HS-5 (cell line): ENCODE measurements at regions not wholly inside any gene's neighbourhood (a gene's known extent, or its start where the extent isn't known, plus 50 kb on each side); places are given as distances from the start of the nearest gene placed in this dataset.
"Not testable (repeated sequence)": the region's sequence is repeated elsewhere in the genome, so short reads cannot be mapped to it uniquely, and the experiment has no call there.

Experiments
- DNase-seq: peaks from one replicate; pipeline ENCODE4 v3.0.0-alpha.2; 2012; ENCODE audit warnings: low read depth

DNA sequence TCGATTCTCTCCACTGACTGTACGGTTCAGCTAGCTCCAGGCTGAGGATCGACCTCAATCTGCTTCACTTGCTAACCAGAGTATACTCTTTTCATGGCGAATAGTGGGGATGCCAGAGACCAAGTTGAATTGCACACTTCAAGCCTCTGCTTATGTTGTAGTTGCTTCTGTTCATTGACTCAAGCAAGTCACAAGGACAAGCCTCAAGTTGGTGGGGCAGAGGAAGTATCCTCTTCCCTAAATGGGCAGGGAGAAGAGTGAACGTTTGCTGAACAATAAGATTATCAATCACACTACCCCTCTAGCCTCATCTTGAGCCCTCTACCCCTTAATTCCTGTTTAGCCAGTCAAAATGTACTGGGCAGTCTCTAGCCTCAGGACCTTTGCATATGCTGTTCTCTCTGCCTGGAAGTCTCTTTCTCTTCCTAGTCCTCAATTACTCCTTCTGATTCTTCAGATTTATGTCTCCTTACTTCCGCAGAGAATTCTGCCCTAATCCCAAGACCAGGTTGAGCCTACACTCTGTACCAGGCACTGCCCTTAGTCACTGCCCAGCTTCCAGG, 390.4 kb upstream of the PROK2 start:
- no peak for DNase-seq

DNA sequence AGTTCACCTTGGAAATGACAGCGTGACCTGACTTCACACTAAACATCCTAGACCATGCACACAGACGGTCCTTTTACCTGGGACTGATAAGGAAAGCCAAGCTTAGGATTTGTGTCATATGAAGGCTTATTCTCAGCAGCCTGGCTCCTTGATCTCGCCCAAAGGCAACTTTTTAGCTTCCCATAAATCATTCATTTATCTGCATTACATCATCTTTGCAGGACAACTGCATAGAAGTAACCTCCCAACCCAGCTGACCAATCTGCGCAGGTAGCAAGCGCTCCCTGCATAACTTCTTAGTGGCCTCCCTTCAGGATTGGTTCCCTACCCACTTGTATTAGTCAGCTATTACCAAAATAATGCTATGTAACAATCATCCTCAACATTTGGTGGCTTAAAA, 389.9 kb upstream of the PROK2 start:
- DNase-seq: no peak

DNA sequence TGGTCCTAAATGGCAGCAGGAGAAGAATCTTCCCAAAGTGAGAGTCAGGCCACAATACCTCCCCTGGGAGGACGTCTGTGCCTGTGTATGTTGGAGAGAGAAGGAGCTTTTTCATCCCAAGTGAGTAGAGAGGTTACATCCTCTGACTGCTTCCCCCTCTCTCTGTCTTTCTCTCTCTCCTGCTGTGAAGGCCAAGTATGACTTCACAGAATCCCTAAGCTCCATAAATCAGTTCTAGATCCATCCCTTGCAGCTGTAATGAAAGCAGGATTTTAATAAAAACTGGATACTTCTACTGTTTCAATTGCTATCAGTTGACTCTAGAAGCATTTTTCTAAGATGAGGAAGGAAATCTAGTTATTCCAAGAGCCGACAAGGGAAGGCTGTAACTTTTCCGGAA, 389.1 kb upstream of the PROK2 start:
- DNase-seq: no peak

GRCh38 chr3:72171946-72172345, 387.0 kb upstream of the PROK2 start:
- DNase-seq: no peak

DNA sequence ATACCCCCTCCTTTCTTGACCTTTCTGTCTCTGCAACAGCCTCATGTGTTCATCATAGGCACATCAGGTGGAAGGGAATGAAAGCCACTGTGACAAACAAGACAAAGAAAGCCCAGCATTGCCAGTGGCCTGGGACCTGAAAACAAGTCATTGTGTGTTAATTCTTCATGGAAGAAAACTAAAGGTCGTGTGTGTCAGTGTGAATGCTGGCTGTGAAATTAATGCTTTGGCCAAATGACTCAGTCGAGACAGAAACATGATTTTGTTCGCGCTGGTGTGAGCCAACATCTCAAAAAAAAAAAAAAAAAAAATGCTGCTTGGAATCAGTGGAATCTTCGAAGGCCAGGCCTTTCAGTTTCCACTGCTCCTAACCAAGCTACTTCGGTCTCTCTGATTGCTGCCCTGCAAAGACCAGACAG, 386.5 kb upstream of the PROK2 start:
- DNase-seq: no peak

DNA sequence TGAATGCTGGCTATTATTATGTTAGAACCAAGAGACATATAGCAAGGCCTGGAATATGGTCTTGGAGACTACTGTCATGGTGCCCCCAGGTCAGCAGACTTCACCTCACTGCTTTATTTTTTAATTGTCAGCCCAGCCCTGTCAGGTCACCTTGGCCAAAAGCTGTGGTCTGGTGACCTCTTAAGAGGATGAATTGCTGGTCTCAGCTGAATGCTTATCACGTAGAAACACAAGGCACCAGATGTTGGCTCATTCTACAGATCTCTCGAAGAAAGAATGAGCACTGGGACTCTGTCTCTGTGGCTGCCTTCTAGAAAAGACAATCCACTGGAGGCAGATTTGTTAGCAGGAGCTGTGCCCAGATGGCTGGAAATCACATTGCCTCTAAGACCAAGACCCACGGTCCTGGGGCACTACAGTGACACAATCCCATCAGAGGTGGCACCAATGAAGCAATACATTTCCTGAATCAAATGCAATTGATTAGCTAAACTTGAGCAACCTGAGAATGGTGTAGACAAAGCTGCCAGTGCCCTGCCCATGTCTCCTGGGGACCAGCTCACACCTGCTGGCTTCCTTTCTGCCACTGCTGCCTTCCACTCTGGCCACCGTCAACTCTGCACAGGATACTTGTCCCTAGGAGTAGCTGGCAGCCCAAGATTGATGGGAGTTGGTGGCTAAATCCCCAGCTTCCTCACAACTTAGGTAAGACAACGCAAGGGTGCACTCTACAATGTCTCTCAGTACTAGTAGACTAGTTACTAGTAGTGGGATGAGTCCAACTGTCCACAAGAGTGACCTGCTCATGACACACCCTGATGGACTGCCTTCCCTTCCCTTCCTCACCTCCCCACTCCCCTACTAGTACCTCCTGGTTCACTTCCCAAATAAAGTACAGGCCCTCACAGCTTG, 384.9 kb upstream of the PROK2 start:
- DNase-seq: no peak

DNA sequence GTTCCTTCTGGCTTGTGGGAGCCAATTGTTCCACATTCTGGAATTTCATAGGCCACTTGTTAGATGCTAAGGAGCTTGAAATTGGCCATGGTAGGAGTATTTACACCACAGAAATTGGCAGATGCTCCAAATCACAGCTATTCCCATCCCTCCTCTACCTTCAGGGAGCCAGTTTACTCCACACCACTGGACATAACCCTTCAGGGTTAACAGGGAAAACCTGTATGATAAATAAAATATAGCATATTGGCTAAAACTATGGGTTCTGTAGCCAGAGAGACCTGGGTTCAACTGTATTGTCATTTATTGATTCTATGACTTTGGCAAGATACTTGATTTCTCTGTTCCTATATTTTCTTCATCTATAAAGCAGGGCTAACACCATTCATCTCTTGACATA, 384.2 kb upstream of the PROK2 start:
- DNase-seq: no peak

DNA sequence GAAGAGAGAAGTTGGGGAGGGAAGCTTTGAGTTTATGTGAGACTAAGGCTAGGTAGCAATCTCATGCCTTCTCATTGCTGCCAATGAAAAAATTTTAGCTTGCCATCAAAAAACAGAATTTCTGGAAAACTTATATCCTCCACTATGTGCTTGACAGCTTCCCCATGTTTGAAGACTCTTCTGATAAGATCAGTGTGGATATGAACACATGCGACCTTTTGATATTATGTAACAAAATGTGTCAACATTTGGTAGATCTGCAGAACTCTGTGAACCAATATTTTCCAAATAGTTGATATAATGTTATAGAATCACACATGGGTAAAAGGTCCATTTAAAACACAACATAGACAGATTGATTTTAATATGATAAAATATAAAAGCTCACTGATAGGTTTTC, 380.9 kb upstream of the PROK2 start:
- no peak for DNase-seq

DNA sequence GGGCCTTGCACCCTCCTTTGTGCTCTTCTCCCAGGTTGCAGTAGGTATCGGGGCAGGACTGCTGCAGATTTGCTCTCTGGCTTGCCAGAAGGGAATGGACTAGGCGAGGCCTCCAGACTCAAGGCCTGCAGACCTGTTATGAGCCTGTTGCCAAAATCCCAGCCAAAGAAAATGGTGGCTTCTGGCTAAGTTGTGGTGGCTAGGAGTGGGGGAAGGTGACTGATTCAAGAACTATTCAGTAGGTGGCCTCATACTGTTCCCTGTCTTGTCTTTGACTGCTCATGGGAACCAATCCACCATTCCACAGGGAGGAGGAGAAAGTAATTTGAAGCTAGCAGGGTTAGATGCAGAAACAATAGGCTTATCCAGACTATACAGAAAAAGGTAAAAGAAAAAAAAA, 380.4 kb upstream of the PROK2 start:
- no peak for DNase-seq

DNA sequence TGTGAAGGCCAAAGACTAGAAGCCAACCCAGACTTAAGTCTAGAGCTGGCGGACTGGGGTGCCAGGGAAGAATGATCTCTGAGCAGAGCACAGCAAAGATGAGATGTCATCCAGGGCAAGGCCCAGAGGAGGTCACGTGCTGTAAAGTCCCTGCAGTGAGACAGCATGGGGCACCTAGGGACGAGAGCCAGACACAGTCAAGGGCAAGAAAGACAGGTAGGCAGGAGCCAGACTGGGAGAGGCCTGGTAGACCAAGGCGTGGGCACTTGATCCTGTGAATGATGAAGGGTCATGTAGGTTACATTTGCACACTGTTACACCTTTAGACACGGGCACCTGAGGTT, 379.7 kb upstream of the PROK2 start:
- DNase-seq: no peak

GRCh38 chr3:72163809-72164634, 379.1 kb upstream of the PROK2 start:
- no peak for DNase-seq

- no peak for DNase-seq
Measured at GRCh38 chr3:72162649-72163184, 377.8 kb upstream of the PROK2 start.

DNA sequence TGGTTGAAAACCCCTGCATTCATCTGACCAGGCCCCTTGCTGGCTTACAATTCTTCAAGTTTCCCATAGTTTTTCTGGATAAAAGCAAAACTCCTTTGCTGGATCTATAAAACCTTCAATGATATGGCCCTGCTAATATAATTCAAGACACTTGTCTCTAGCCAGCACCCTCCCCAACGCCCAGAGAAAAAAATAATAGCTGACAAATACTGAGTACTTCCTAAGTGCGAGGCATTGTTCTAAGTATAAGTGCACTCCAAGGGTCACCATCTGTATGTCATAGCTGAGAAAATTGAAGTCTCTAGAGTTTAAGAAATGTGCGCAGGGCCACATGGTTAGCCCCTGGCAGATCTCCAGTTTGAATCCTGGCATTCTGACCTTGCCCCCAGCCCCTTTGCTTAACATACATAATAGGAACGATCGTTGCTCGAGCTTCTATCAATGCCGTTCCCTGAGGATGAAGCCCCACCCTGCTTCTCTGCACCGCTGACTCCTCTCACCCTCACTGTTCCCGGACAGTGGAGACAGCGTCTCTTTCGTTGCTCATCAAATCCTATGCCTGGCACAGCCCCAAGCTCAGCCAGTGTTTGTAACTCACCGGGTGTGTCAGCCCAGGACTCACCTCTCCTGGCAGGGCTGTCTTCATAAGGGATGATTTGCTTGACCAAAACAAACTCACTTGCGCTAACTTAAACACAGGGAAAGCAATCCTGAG, 377.1 kb upstream of the PROK2 start:
- DNase-seq: peak; percentile 41

DNA sequence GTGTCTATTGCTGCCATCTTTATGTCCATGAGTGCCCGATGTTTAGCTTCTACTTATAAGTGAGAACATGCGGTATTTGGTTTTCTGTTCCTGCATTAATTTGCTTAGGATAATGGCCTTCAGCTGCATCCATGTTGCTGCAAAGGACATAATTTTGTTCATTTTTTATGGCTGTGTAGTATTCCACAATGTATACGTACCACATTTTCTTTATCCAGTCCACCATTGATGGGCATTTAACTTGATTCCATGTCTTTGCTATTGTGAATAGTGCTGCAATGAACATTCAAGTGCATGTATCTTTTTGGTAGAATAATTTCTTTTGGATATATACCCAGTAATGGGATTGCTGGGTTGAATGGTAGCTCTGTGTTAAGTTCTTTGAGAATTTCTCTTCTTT, 376.3 kb upstream of the PROK2 start:
- DNase-seq: not testable (repeated sequence)

DNA sequence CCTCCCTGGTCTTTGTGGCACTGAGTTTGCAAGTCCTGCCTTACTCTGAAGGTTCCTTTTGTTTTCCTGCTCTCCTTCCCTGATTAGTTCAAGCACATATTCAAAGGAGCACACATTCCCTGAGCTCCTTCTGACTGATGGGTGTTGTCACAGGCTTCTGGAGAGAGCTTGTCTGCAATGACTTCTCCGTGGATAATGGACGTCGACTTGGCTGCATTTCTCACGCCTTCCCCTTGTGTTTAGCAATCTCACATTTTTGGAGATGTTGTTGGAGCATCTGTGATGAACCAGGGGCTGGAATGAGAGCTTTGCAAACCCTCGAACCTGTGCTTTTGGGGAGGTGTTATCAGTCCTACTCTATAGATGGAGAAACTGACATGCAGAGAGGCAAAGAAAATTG, 375.4 kb upstream of the PROK2 start:
- DNase-seq: no peak

GRCh38 chr3:72159487-72159886, 374.5 kb upstream of the PROK2 start:
- DNase-seq: no peak

DNA sequence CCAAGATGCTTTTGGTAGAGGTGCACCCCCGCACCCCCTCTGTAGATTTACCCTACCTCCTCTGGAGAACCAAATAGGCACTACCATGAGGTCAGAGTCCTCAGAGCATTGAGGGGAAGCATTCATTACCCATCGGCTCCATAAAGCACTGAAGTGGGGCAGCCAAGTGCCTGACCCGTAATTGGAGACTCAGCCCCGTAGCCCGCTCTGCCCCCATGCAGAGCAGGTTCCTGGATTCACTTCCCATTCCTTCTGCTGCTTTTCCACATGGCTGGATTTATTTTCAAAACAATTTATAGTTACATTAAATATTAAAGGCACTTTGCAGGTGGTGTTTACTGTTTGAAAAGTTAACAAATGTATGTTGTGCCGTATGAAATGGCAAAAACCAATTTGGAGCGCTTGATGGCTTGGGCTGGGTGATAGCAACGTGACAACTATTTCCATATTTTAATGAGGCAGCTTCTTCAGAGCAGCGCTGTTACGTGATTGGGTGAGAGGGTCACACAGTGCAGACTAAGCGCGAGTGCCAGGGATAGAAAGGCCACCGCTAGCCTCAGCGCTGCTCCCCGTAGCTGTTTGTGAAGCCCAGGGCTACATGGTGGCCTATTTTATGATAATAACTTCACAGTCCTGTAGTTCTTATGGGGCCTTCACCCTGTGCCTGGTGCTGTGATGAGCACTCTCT, 373.8 kb upstream of the PROK2 start:
- DNase-seq: no peak

GRCh38 chr3:72157748-72158638, 373.0 kb upstream of the PROK2 start:
- DNase-seq: no peak

DNA sequence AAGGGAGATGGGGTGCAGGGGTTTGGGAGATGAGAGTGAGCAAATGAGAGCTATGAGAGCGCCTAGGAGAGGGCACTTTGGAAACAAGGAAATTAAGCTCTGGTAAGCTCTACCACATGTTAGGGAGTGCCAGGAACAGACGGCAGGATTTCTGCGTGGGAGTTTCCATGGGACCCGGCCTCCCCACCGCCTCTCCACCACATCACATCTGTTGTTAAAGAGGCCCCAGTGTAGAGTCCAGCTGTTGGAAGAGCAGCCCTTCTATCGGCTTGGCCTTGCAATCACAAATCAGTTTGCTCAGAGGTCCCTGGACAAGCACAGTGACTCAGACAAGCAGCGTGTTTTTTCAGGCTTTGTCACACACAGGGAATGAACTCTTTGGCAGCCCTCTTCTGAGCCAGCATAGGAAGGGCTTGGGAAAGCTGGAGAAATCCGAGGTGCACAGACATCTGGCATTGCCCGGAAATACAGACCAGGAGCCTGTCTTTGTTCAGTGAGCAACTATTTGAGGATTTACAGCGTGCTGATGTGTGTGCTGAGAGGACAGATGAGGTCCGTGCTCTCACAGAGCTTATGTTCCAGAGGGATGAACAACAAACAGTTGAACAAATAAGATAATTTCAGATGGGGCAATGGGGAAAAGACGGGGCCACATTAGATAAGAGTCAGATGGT, 370.6 kb upstream of the PROK2 start:
- DNase-seq: peak; percentile 97
